ENCODE measurements at regions not wholly inside any gene's neighbourhood (a gene's known extent, or its start where the extent isn't known, plus 50 kb on each side); places are given as distances from the start of the nearest gene placed in this dataset.

DNA sequence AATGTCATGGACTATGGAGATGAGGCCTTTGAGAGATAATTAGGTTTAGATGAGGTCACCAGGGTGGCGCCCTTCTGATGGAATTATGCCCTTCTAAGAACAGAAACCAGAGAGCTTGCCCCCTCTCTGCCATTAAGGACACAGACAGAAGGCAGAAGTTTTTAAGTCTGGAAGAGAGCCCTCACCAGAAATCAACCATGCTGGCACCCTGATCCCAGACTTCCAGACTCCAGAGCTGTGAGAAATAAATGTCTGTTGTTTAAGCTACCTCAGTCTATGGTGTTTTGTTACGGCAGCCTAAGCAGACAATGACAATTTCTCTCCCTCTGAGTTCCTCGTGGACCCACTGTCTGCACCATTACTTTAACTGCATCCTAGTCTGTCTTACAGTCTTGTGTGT lies 382.0 kb downstream of the GXYLT1 start:
- DNase-seq (ENCODE audit: low spot score) = no peak

DNA sequence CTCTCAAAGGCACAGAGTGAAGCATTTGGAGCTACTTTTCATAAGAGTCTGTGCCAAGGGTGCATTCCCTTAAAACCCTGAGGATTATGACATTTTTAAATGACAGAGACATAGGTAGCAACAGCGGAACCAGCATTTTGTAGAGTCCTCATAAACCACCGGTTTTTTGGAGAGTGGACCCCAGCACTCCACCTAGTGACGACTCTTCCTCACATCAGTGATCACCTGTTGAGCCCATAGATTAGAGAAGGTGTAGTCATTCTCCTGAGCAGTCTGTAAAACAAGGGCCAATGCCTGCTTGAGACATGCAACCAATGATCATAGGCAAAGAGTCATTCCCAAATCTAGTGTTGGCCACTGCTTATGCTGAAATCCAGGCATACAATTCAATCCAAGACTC lies 399.1 kb downstream of the GXYLT1 start:
- no peak for DNase-seq (ENCODE audit: low spot score)

DNA sequence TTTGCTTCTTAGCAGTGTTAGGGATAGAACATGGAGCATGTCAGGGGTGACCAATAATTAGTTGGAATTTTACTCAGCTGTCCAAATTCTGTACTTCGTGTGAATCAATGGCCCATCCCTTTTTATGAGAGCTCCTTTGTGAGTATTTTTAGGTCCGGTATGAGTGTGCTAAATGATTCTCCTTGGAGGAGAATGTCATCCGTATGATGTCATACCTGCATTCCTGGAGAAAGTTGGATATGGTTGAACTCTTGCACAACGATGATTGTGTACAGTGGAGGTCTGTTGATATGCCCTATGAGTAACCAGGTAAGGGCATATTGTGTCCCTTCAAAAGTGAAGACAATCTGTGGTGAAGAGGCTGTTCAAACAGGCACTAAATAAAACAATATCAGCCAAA lies 400.8 kb downstream of the GXYLT1 start:
- no peak for DNase-seq (ENCODE audit: low spot score)

GRCh38 chr12:41739066-41739465 lies 405.6 kb downstream of the GXYLT1 start:
- no peak for DNase-seq (ENCODE audit: low spot score)

GRCh38 chr12:41737423-41737822 lies 407.3 kb downstream of the GXYLT1 start:
- DNase-seq (ENCODE audit: low spot score) = no peak

- DNase-seq (ENCODE audit: low spot score) = no peak
Measured at GRCh38 chr12:41736436-41736835, 408.2 kb downstream of the GXYLT1 start.

DNA sequence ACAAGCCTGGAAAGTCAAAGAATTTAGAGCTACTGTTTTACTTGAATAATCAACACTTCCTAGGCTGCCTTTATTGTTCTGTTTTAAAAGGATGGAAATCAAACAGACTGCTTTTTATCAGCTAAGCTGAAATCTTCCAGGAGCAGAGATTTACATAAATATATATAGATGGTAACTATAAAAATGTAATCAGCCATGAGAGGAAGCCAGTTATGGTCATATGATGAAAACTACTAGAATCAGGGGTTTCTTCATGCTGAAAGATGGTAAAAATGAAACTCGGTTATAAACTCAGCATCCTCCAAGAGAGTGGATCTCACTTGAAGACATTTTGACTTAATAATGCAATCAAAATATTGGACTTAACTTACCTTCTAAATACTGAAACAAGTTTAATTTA lies 413.0 kb downstream of the GXYLT1 start:
- no peak for DNase-seq (ENCODE audit: low spot score)

DNA sequence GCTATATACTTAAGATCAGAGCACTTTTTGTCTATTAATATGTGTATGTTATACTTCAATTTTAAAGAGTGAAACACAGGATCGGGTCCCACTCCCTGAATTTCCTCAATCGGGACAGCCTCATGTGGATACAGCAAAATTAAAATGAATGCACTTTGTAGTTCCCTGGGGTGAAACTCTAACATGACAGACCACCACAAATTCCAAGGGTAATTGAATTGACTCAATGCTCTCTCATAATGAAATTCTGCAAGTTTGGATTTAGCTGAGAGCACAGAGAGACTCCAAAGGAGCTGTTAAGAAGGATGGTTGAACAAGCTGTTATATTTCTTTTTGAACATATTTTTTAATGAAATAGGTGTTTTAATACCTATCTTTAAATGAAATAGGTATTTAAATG lies 413.6 kb downstream of the GXYLT1 start:
- DNase-seq (ENCODE audit: low spot score) = no peak

DNA sequence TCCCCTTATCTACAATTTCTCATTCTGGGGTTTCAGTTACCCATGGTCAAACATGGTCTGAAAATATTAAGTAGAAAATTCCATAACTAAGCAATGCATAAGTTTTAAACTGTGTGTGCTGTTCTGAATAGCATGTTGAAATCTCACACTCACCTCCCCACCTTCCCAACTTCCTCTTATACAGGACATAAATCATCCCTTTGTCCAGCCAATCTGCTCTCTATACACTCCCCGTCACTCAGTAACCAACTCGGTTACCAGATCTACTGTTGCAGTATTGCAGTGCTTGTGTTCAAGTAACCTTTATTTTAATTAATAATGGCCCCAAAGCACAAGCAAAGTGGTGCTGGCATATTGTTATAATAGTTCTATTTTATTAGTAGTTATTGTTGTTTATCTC lies 420.5 kb downstream of the GXYLT1 start:
- no peak for DNase-seq (ENCODE audit: low spot score)

GRCh38 chr12:41719214-41719613 lies 425.5 kb downstream of the GXYLT1 start:
- no peak for DNase-seq (ENCODE audit: low spot score)

DNA sequence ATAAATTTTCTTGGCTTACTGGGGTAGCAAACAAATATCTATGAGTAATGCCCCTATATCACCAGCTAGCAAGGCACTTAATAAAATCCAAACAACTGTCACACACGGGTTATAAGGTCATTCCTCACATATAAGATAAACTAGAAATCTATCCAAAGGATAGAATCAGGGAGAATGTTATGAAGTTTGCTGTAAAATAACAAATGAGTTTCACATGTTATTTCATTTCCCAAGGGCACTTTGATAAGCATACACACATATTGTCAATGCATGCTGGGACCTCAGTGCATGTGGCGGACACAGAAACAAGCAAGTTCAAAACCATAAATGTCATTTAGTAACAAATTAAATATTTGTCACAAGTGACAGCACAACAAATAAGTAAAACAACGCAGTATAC lies 429.4 kb downstream of the GXYLT1 start:
- DNase-seq (ENCODE audit: low spot score) = no peak

DNA sequence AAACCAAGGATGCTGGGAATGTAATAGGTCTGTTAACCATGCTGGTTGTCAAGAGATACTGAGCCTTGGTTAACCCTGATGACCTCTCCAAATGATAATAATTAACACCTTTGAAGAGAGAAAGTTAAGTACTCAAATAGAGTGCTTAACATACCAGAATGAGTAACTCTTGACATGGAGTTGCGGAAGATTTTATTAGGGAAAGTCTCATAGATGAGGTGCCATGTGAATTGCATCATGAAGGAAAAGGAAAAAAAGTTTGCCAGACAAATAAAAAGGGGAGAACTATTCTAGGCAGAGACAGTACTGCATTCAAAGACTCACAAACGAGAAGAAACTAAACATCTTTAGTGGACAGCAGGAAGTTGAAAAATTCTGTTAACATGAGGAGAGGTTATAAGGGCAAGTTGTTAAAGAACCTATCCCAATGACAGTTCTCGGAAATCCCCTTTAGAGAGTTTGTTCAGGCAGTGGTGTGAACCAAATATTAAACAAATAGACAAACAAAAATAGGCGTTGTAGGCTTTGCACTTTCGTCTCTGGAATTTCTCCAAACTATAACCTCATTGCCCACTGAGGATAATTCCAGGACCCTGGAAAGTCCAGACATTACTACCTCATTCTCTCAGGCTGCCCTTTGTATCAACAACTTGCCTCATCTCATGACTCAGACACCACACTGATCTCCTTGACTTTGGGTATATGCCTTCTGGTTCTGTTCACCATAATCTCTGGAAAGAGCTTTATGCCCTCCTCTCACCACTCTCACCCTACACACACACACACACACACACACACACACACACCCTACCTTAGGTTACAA lies 435.0 kb downstream of the GXYLT1 start:
- no peak for DNase-seq (ENCODE audit: low spot score)

DNA sequence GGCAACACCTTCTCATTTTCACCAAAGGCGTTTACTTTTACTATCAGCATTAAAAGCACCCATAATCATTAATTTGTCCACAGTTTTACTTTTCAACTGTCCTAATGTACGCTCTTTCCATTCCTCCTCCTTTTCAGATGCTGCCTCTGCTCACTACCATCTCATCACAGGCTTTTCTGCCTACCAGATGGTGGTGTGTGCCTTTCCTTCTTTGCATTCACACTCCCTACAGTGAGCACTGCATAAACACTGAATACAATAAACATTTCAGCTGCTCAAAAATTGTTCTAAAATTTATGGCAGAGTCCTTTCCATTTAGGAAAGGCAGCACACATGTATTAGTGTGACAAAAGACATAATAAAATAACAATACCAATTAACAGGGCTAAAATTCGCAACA lies 435.7 kb downstream of the GXYLT1 start:
- no peak for DNase-seq (ENCODE audit: low spot score)

DNA sequence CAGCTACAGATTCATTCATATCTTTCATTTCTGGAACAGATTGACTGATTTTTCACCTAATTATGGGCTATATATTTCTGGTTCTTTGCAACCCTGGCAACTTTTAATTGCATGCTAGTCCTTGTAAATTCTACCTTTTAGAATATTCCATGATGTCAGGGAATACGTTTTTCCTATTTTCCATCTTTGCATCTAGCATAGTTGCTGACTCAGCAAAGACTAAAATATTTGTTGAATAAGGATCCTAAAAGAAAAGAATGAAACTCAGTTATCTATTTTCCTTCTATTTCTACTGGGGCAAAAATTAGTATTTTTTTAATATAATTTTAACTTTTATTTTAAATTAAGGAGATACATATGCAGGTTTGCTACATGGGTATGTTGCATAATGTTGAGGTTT lies 438.3 kb downstream of the GXYLT1 start:
- no peak for DNase-seq (ENCODE audit: low spot score)

GRCh38 chr12:41701943-41702601 lies 442.6 kb downstream of the GXYLT1 start:
- DNase-seq (ENCODE audit: low spot score) = no peak

DNA sequence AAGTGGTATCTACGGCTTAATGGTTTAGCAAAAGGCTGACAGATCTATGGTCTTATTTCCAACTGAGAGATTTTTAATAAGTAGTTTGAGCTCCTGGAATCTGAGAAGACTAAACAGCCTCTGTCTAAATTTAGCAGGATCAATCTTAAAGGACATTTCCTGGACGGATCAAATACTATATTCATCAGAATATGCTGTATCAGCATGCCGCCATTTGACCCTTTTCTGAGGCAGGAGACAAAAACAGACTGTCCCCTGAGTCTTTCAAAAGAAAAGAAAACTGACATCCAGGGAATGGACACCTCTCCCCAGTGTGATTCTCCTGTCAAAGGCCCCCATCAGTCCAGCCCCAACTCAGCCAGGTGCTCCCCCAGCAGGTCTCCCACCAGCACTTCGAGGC lies 443.7 kb downstream of the GXYLT1 start:
- DNase-seq (ENCODE audit: low spot score) = no peak

DNA sequence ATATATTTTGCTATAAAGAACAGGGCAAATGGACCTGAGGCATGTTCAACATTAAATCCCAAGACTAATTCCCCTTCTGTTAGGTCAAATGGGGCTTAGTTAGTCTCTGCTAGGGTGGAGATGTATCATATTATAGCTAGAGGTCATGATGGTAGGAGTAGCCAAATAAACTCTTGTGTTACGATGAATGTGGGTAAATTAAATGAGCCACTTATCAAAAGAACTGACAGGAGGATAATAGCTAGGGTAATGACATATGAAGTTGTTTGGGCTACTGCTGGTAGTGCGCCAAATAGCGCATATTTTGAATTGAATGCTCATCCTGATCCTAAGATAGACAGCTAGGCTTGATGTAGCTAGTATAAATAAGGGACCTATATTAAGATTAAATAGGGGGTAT lies 445.0 kb downstream of the GXYLT1 start:
- no peak for DNase-seq (ENCODE audit: low spot score)

DNA sequence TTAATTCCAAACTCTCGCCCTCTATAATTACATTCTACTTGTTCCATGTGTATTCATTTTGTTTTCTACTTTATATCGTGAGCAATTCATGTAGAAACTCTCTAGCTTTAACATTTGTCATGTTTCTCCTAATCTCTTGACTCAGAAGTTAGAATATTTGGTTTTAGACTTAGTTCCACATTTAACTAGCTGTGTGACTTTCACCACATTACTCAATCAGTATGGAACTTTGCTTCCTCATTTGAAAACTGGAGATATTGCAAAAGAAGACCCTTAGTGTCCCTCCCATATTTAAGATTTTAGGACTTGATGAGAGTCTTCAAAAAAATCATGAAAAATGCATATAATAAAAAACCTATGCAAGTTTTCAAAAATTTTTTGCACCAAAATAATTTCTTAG lies 447.5 kb downstream of the GXYLT1 start:
- DNase-seq (ENCODE audit: low spot score) = no peak

DNA sequence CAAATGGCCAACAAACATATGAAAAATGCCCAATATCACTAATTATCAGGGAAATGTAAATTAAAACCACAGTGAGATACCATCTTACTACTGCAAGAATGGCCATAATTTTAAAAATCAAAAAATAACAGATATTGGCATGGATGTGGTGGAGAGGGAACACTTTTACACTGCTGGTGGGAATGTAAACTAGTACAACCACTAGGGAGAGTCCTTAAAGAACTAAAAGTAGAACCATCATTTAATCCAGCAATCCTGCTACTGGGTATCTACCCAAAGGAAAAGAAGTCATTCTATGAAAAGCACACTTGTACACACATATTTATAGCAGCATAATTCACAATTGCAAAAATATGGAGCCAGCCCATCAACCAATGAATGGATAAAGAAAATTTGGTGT lies 459.7 kb downstream of the GXYLT1 start:
- no peak for DNase-seq (ENCODE audit: low spot score)

GRCh38 chr12:41683513-41684240 lies 461.0 kb downstream of the GXYLT1 start:
- no peak for DNase-seq (ENCODE audit: low spot score)

DNA sequence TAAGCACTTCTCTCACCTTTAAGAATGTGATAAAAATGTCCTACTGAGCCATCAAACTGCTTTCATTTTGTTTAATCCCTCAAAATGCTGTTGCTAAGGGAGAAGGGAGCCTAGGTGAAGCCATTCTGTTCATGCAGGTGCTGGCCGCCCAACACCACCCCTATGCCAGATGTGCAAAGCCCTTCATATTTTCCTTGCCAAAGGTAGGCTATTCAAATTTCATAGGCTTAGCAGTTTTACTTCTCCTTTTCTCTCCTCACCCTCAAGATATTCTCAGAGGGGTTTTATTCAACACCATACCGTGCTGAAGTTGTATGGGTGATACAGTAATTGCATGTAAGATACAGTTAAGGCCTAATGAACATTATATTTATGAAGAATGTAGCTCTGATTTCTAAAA lies 461.7 kb downstream of the GXYLT1 start:
- DNase-seq (ENCODE audit: low spot score) = no peak

DNA sequence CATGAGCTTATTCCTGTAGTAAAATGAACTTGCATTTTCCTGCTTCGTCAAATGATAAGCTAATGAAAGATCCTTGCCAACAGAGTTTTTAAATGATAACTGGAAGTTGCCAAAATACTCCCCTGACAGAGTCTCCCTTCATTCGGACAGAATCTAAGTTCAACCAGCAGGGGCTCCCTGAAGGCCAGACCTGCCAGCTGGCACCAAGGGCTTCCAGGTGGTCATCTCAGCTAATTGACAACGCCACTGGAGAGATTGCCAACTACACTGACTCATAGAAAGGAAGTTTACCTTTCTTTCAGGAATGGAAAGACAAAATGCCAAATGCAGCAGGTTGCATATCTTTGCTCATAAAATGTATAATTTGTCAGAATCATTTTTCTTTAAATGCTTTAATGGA lies 462.8 kb downstream of the GXYLT1 start:
- no peak for DNase-seq (ENCODE audit: low spot score)

GRCh38 chr12:41680155-41680554 lies 464.5 kb downstream of the GXYLT1 start:
- DNase-seq (ENCODE audit: low spot score) = no peak
